H9 (cell line): ENCODE measurements at regions not wholly inside any gene's neighbourhood (a gene's known extent, or its start where the extent isn't known, plus 50 kb on each side); places are given as distances from the start of the nearest gene placed in this dataset.

Experiments
- DNase-seq: peaks from one replicate; pipeline ENCODE4 v3.0.0-alpha.2; 2017
- H2AFZ ChIP-seq: one replicate; pipeline ENCODE4 v1.6.1; 2013; ENCODE audit warnings: mild to moderate bottlenecking, low read length, control low read depth, moderate library complexity
- H2AK5ac ChIP-seq: 2 replicates; pipeline ENCODE4 v1.6.1; 2013; ENCODE audit warnings: low read length, control low read depth, mixed read lengths; ENCODE audit not compliant: insufficient read length
- H2BK120ac ChIP-seq: one replicate; pipeline ENCODE4 v1.6.1; 2013; ENCODE audit warnings: low read depth, mild to moderate bottlenecking, low read length, control low read depth, inconsistent platforms; ENCODE audit not compliant: poor library complexity, severe bottlenecking
- H2BK12ac ChIP-seq: 2 replicates; pipeline ENCODE4 v1.6.1; 2013; ENCODE audit warnings: low read length, control low read depth, mixed read lengths, low read depth; ENCODE audit not compliant: insufficient read length
- H2BK15ac ChIP-seq: 2 replicates; pipeline ENCODE4 v1.6.1; 2013; ENCODE audit warnings: low read depth, low read length, control low read depth
- H2BK20ac ChIP-seq: one replicate; pipeline ENCODE4 v1.6.1; 2013; ENCODE audit warnings: low read depth, mild to moderate bottlenecking, low read length, control low read depth, inconsistent platforms; ENCODE audit not compliant: poor library complexity, severe bottlenecking
- H2BK5ac ChIP-seq: 2 replicates; pipeline ENCODE4 v1.6.1; 2013; ENCODE audit warnings: low read length, control low read depth, mixed read lengths; ENCODE audit not compliant: insufficient read length
- H3K14ac ChIP-seq: 2 replicates; pipeline ENCODE4 v1.6.1; 2013; ENCODE audit warnings: low read length, control low read depth; ENCODE audit not compliant: insufficient read depth
- H3K18ac ChIP-seq: 2 replicates; pipeline ENCODE4 v1.6.1; 2013; ENCODE audit warnings: low read depth, mild to moderate bottlenecking, mixed read lengths, low read length, control low read depth; ENCODE audit not compliant: insufficient read length
- H3K23ac ChIP-seq: 2 replicates; pipeline ENCODE4 v1.6.1; 2013; ENCODE audit warnings: low read length, control low read depth, mixed read lengths, low read depth; ENCODE audit not compliant: insufficient read length
- H3K23me2 ChIP-seq: 2 replicates; pipeline ENCODE4 v1.6.1; 2013; ENCODE audit warnings: low read depth, mild to moderate bottlenecking, mixed read lengths, low read length, control low read depth; ENCODE audit not compliant: insufficient read length, poor library complexity, severe bottlenecking
- H3K27ac ChIP-seq: 2 replicates; pipeline ENCODE4 v1.5.1; 2013; ENCODE audit warnings: low read length, control low read depth, mixed read lengths, low read depth; ENCODE audit not compliant: insufficient read length
- H3K27me3 ChIP-seq: 2 replicates; pipeline ENCODE4 v1.6.1; 2013; ENCODE audit warnings: low read length, control low read depth, inconsistent platforms; ENCODE audit not compliant: insufficient read depth
- H3K4ac ChIP-seq: 2 replicates; pipeline ENCODE4 v1.6.1; 2013; ENCODE audit warnings: low read depth, mild to moderate bottlenecking, control low read depth, inconsistent platforms, low read length, moderate library complexity
- H3K4me1 ChIP-seq: 2 replicates; pipeline ENCODE4 v1.6.1; 2013; ENCODE audit warnings: low read length, control low read depth, inconsistent platforms; ENCODE audit not compliant: insufficient read depth
- H3K4me2 ChIP-seq: 2 replicates; pipeline ENCODE4 v1.6.1; 2013; ENCODE audit warnings: low read length, control low read depth, mixed read lengths; ENCODE audit not compliant: insufficient read length, insufficient read depth
- H3K56ac ChIP-seq: 2 replicates; pipeline ENCODE4 v1.6.1; 2013; ENCODE audit warnings: low read depth, mild to moderate bottlenecking, mixed read lengths, low read length, control low read depth; ENCODE audit not compliant: insufficient read length
- H3K79me1 ChIP-seq: 2 replicates; pipeline ENCODE4 v1.6.1; 2013; ENCODE audit warnings: low read depth, mild to moderate bottlenecking, moderate library complexity, low read length, control low read depth, inconsistent platforms; ENCODE audit not compliant: insufficient read depth, poor library complexity, severe bottlenecking
- H3K79me2 ChIP-seq: 2 replicates; pipeline ENCODE4 v1.6.1; 2013; ENCODE audit warnings: low read length, control low read depth, inconsistent platforms; ENCODE audit not compliant: insufficient read depth
- H3K9ac ChIP-seq: 2 replicates; pipeline ENCODE4 v1.6.1; 2013; ENCODE audit warnings: low read length, control low read depth, mixed read lengths; ENCODE audit not compliant: insufficient read length; ENCODE audit errors: extremely low read depth
- H3K9me3 ChIP-seq: one replicate; pipeline ENCODE4 v1.6.1; 2013; ENCODE audit warnings: low read depth, low read length, inconsistent platforms; ENCODE audit not compliant: control insufficient read depth
- H3T11ph ChIP-seq: one replicate; pipeline ENCODE4 v1.6.1; 2013; ENCODE audit warnings: mild to moderate bottlenecking, low read length, control low read depth, inconsistent platforms
- H4K20me1 ChIP-seq: one replicate; pipeline ENCODE4 v1.6.1; 2013; ENCODE audit not compliant: control insufficient read depth, insufficient read length, insufficient read depth
- H4K5ac ChIP-seq: 2 replicates; pipeline ENCODE4 v1.6.1; 2013; ENCODE audit warnings: low read depth, mild to moderate bottlenecking, mixed read lengths, low read length, control low read depth; ENCODE audit not compliant: insufficient read length
- H4K8ac ChIP-seq: replicated peaks from 2 replicates; pipeline ENCODE4 v1.6.1; 2013; ENCODE audit warnings: low read length, control low read depth, mixed read lengths, low read depth; ENCODE audit not compliant: insufficient read length
- H4K91ac ChIP-seq: 2 replicates; pipeline ENCODE4 v1.6.1; 2013; ENCODE audit warnings: low read depth, mild to moderate bottlenecking, moderate library complexity, mixed read lengths, low read length, control low read depth; ENCODE audit not compliant: insufficient read length
- H3K27ac Mint-ChIP-seq, 3 experiments: 2 replicates in 2 of 3; 3 replicates in 1 of 3; pipeline ENCODE4 v1.8.0; 2020 to 2021; ENCODE audit warnings: mixed read lengths in 3 of 3, mild to moderate bottlenecking in 1 of 3, moderate library complexity in 1 of 3
- H3K27me3 Mint-ChIP-seq: 2 replicates; pipeline ENCODE4 v1.8.0; 2021; ENCODE audit warnings: low read depth, mild to moderate bottlenecking, moderate library complexity, mixed read lengths
- H3K36me3 Mint-ChIP-seq, 3 experiments: 2 replicates in 2 of 3; 3 replicates in 1 of 3; pipeline ENCODE4 v1.8.0; 2020 to 2021; ENCODE audit warnings: low read depth in 3 of 3, mixed read lengths in 3 of 3; ENCODE audit not compliant: insufficient read depth in 1 of 3
- H3K4me1 Mint-ChIP-seq, 2 experiments: 2 replicates each; pipeline ENCODE4 v1.8.0; 2020; ENCODE audit warnings: mixed read lengths in 2 of 2
- H3K4me3 Mint-ChIP-seq, 2 experiments: 2 replicates in 1 of 2; 3 replicates in 1 of 2; pipeline ENCODE4 v1.8.0; 2020 to 2021; ENCODE audit warnings: mild to moderate bottlenecking in 2 of 2, mixed read lengths in 2 of 2, moderate library complexity in 1 of 2
- H3K9me3 Mint-ChIP-seq, 2 experiments: 2 replicates in 1 of 2; 3 replicates in 1 of 2; pipeline ENCODE4 v1.8.0; 2020; ENCODE audit warnings: mild to moderate bottlenecking in 2 of 2, mixed read lengths in 2 of 2, moderate library complexity in 1 of 2
- WGBS: extraction: QIAGEN DNeasy Blood & Tissue Kit; methylation state at CpG from one replicate; pipeline ENCODE4 v1.1.7; 2013; ENCODE audit warnings: missing lambda C conversion rate, low lambda C conversion rate, mixed read lengths; ENCODE audit not compliant: insufficient read length; ENCODE audit errors: extremely low coverage; 5-methylcytosine and 5-hydroxymethylcytosine counted together
- TF ChIP-seq, protein P1 (sequence below): fragments of 200-600 bp; sonication (generic); conservative IDR thresholded peaks from 3 replicates; pipeline ENCODE4 v1.8.0; 2021; ENCODE audit warnings: antibody characterized with exemption, mild to moderate bottlenecking

DNA sequence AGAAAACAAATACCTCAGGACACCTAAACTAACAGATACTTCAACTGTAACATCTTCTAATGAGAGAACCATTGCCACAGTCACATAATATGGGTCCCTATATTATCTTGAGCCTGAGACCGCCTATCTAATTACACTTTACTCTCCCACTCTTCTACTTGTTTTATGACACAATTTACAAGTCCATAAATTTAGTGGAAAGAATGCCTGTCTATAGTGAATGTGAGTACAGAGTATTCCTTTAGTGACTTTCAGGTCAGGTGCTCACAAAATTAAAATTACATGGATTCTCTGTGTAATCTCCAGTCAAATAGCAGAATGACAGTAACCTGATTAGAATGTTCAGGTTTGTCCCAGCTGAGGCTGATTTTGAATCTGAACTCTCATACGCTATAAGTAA is 624.1 kb downstream of the PKHD1 start:
- Histone ChIP-seq H2BK20ac (no peak overlapping the region), H3K79me2 (no peaks in the 10 kb centered on the region; the same call in 1 of the 2 replicates), H2BK12ac (no peak overlapping the region), H2AFZ (no peak overlapping the region), H4K91ac (no peak overlapping the region), H3K4me1 (no peaks in the 10 kb centered on the region), H2BK120ac (no peak overlapping the region), H3K27ac (no peak overlapping the region), H3K18ac (no peak overlapping the region), H3K23ac (no peak overlapping the region), H3K9me3 (no peaks in the 10 kb centered on the region), H3T11ph (no peak overlapping the region), H4K5ac (no peak overlapping the region), H3K14ac (no peak overlapping the region), H3K4me2 (no peak overlapping the region), H3K9ac (no peak overlapping the region), H2BK5ac (no peak overlapping the region), H2BK15ac (no peak overlapping the region), H4K8ac (no peak overlapping the region), H3K56ac (no peak overlapping the region), H3K79me1 (no peaks in the 10 kb centered on the region), H3K4ac (no peak overlapping the region), H3K23me2 (no peaks in the 10 kb centered on the region), H2AK5ac (no peak overlapping the region), H4K20me1 (no peaks in the 10 kb centered on the region), H3K27me3 (no peaks in the 10 kb centered on the region)
- Mint-ChIP-seq H3K27me3 (no peaks in the 10 kb centered on the region), H3K36me3 (no peaks in the 10 kb centered on the region), H3K4me1 (peaks cover 4 to 11% of the 10 kb centered on the region in 2 experiments; a peak in 2 of 4 replicates), H3K27ac (no peak overlapping the region), H3K4me3 (no peak overlapping the region), H3K9me3 (no peaks in the 10 kb centered on the region)
- no CpG with 5 or more reads among the region's 2 CpGs for whole genome bisulfite sequencing
- TF ChIP-seq, protein P1, sequence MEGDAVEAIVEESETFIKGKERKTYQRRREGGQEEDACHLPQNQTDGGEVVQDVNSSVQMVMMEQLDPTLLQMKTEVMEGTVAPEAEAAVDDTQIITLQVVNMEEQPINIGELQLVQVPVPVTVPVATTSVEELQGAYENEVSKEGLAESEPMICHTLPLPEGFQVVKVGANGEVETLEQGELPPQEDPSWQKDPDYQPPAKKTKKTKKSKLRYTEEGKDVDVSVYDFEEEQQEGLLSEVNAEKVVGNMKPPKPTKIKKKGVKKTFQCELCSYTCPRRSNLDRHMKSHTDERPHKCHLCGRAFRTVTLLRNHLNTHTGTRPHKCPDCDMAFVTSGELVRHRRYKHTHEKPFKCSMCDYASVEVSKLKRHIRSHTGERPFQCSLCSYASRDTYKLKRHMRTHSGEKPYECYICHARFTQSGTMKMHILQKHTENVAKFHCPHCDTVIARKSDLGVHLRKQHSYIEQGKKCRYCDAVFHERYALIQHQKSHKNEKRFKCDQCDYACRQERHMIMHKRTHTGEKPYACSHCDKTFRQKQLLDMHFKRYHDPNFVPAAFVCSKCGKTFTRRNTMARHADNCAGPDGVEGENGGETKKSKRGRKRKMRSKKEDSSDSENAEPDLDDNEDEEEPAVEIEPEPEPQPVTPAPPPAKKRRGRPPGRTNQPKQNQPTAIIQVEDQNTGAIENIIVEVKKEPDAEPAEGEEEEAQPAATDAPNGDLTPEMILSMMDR, result no peak
- no peak for DNase-seq
